ENCODE measurements at regions not wholly inside any gene's neighbourhood (a gene's known extent, or its start where the extent isn't known, plus 50 kb on each side); places are given as distances from the start of the nearest gene placed in this dataset.

DNA sequence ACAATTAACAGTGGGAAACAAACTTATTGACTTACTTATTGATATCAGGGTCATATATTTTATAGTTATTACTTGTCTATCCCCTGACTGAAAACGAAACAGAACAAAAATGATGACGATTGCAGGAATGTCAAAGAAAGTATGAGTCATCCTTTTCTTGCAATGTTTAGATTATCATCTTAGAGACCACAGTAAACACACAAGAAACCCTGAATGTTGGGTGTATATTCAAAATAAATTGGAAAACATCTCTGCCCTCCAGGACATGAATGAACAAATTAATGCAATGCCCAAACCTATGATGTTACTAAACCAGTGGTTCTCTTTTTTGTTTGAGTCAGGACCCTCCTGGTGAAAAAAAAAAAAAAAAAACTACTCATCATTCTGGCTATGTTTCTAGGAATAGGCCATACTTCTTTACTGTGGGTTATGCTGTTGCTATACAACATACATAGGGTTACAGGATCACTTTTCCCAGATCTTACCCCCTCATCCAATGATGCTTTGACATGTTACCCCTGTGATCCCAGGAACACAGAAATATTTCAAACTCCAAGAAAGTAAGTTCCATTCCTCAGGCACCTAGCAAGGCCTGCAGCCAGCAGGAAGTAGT lies 623.4 kb upstream of the IGFBP3 start:
- TF ChIP-seq, protein P1, sequence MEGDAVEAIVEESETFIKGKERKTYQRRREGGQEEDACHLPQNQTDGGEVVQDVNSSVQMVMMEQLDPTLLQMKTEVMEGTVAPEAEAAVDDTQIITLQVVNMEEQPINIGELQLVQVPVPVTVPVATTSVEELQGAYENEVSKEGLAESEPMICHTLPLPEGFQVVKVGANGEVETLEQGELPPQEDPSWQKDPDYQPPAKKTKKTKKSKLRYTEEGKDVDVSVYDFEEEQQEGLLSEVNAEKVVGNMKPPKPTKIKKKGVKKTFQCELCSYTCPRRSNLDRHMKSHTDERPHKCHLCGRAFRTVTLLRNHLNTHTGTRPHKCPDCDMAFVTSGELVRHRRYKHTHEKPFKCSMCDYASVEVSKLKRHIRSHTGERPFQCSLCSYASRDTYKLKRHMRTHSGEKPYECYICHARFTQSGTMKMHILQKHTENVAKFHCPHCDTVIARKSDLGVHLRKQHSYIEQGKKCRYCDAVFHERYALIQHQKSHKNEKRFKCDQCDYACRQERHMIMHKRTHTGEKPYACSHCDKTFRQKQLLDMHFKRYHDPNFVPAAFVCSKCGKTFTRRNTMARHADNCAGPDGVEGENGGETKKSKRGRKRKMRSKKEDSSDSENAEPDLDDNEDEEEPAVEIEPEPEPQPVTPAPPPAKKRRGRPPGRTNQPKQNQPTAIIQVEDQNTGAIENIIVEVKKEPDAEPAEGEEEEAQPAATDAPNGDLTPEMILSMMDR (IDR thresholded peaks at IDR 0.05): no peak
- TF ChIP-seq POLR2A (IDR thresholded peaks at IDR 0.05): no peak
